ENCODE measurements at regions not wholly inside any gene's neighbourhood (a gene's known extent, or its start where the extent isn't known, plus 50 kb on each side); places are given as distances from the start of the nearest gene placed in this dataset.

DNA sequence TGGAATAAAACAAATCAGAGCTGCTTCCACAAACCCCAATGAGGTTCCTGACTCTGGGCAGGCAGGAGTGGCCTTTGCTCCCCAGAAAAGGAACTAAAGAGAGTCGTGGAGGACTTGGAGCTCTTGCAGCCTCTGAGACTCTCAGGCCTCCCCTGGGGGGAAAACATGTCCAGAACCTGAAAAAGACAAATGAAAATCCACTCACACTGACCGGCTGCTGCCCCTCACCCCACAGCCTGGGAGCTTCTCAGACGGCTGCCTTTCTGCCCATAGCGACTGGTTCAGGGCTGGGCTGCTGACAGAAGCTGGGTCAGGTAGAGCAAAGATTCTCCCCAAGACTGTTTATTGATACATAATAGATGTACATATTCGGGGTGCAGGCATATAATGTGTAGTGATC lies 356.0 kb downstream of the ADGRD1 start:
- TF ChIP-seq POLR2A (IDR thresholded peaks at IDR 0.05; ENCODE audit: low read depth, low read length) (no peak), TAF1 (IDR thresholded peaks at IDR 0.05; ENCODE audit: low read depth, low read length) (no peak), PAX5 (IDR thresholded peaks at IDR 0.05; ENCODE audit: insufficient read depth, low read length, severe bottlenecking) (no peak), POLR2AphosphoS5 (IDR thresholded peaks at IDR 0.05; ENCODE audit: low read depth, low read length) (no peak), SPI1 (IDR thresholded peaks at IDR 0.05; ENCODE audit: low read depth, low read length) (no peak), POU2F2 (IDR thresholded peaks at IDR 0.05; ENCODE audit: low read depth, low read length) (no peak)

All from GM12891 (cell line).